ENCODE measurements at regions not wholly inside any gene's neighbourhood (a gene's known extent, or its start where the extent isn't known, plus 50 kb on each side); places are given as distances from the start of the nearest gene placed in this dataset.

GRCh38 chr1:229094476-229095311 lies 176.2 kb upstream of the RAB4A start:
- in situ Hi-C loops (cut with HindIII; ENCODE audit: low pct_unique_long_range_greater_than_20kb, low sequenced_read_pairs) = no loop called here
- no peak overlapping the region for H3K4me3 ChIP-seq (ENCODE audit: low read depth in 2 of 2, low read length in 2 of 2)
- DNase-seq (ENCODE audit: low read depth, low spot score) (no peak), ATAC-seq (no peak)
- H3K36me3 ChIP-seq (ENCODE audit: control insufficient read depth, insufficient read depth, low read length) = no peaks in the 10 kb centered on the region
- no TSS peak for BruUV-seq (replicated peaks)
- no peaks in the 10 kb centered on the region for H3K4me1 ChIP-seq (ENCODE audit: control insufficient read depth, insufficient read depth, low read length)
- ChIA-PET CTCF (no interaction called here), POLR2A (no interaction called here)
- no peak overlapping the region for H3K27ac ChIP-seq (ENCODE audit: low read length)
- no peaks in the 10 kb centered on the region for H3K27me3 ChIP-seq (ENCODE audit: control insufficient read depth, insufficient read depth, low read length)
- H3K9me3 ChIP-seq (ENCODE audit: control insufficient read depth, insufficient read depth, low read depth, low read length) = no peaks in the 10 kb centered on the region
- intact Hi-C loops (cut with micrococcal nuclease; ENCODE audit: unreplicated experiment) = no loop called here
- TF ChIP-seq REST (IDR thresholded peaks at IDR 0.05; ENCODE audit: insufficient read depth in 1 of 2, low read depth in 2 of 2, low read length in 1 of 2) (no peak), POLR2AphosphoS5 (IDR thresholded peaks at IDR 0.05; ENCODE audit: low read depth, low read length) (no peak), TCF7L2 (IDR thresholded peaks at IDR 0.05; ENCODE audit: low read depth, low read length) (no peak), SIN3A (IDR thresholded peaks at IDR 0.05; ENCODE audit: borderline replicate concordance, insufficient read depth, low read depth, low read length) (no peak), CTCF (IDR thresholded peaks at IDR 0.05) (no peak)

- DNase-seq (ENCODE audit: low read depth, low spot score) = no peak
- intact Hi-C loops (cut with micrococcal nuclease; ENCODE audit: unreplicated experiment) = no loop called here
- ChIA-PET CTCF (no interaction called here), POLR2A (no interaction called here)
- H3K9me3 ChIP-seq (ENCODE audit: control insufficient read depth, insufficient read depth, low read depth, low read length) = no peaks in the 10 kb centered on the region
- TF ChIP-seq POLR2AphosphoS5 (IDR thresholded peaks at IDR 0.05; ENCODE audit: low read depth, low read length) (no peak), CTCF (IDR thresholded peaks at IDR 0.05) (no peak), TCF7L2 (IDR thresholded peaks at IDR 0.05; ENCODE audit: low read depth, low read length) (no peak), REST (IDR thresholded peaks at IDR 0.05; ENCODE audit: insufficient read depth in 1 of 2, low read depth in 2 of 2, low read length in 1 of 2) (no peak), SIN3A (IDR thresholded peaks at IDR 0.05; ENCODE audit: borderline replicate concordance, insufficient read depth, low read depth, low read length) (no peak)
- in situ Hi-C loops (cut with HindIII; ENCODE audit: low pct_unique_long_range_greater_than_20kb, low sequenced_read_pairs) = no loop called here
- H3K27me3 ChIP-seq (ENCODE audit: control insufficient read depth, insufficient read depth, low read length) = no peaks in the 10 kb centered on the region
- no peak overlapping the region for H3K27ac ChIP-seq (ENCODE audit: low read length)
- BruUV-seq (replicated peaks) = no TSS peak
- no peaks in the 10 kb centered on the region for H3K36me3 ChIP-seq (ENCODE audit: control insufficient read depth, insufficient read depth, low read length)
- H3K4me1 ChIP-seq (ENCODE audit: control insufficient read depth, insufficient read depth, low read length) = no peaks in the 10 kb centered on the region
- H3K4me3 ChIP-seq (ENCODE audit: low read depth in 2 of 2, low read length in 2 of 2) = no peak overlapping the region
- ATAC-seq = no peak
Observed at GRCh38 chr1:229095325-229095724, 175.6 kb upstream of the RAB4A start.

All from Panc1 (cell line).